Upper lobe of right lung (tissue), 1 donor: ENCODE measurements at regions not wholly inside any gene's neighbourhood (a gene's known extent, or its start where the extent isn't known, plus 50 kb on each side); places are given as distances from the start of the nearest gene placed in this dataset.

Experiments used
- ATAC-seq: fragments of 200-7000 bp; cut with Tn5 transposase; one replicate; pipeline ENCODE4 v1.9.1; 2020; ENCODE audit warnings: mild to moderate bottlenecking, moderate library complexity
- DNase-seq: peaks from one replicate; pipeline ENCODE4 v3.0.0-alpha.2; 2020
- H3K27ac ChIP-seq: fragments of 200-600 bp; one replicate; pipeline ENCODE4 v1.8.0; 2022
- H3K27me3 ChIP-seq: fragments of 200-600 bp; one replicate; pipeline ENCODE4 v1.8.0; 2022; ENCODE audit warnings: mild to moderate bottlenecking
- H3K36me3 ChIP-seq: fragments of 200-600 bp; one replicate; pipeline ENCODE4 v1.8.0; 2022
- H3K4me1 ChIP-seq: fragments of 200-600 bp; one replicate; pipeline ENCODE4 v1.8.0; 2022
- H3K4me3 ChIP-seq: fragments of 200-600 bp; one replicate; pipeline ENCODE4 v1.8.0; 2022; ENCODE audit warnings: mild to moderate bottlenecking
- H3K9me3 ChIP-seq: fragments of 200-600 bp; one replicate; pipeline ENCODE4 v1.8.0; 2022
- intact Hi-C: fragments of 100-400 bp; cut with DNase I; formaldehyde crosslinking; loops from one replicate; pipeline ENCODE4 v1.11.0; 2022
- TF ChIP-seq, protein P1 (sequence below): fragments of 200-600 bp; IDR thresholded peaks from one replicate; pipeline ENCODE4 v1.8.0; 2022; ENCODE audit warnings: antibody characterized with exemption
- donor health status: DM: no; HTN: yes; CAD: no; lungs with severe emphysema.

DNA sequence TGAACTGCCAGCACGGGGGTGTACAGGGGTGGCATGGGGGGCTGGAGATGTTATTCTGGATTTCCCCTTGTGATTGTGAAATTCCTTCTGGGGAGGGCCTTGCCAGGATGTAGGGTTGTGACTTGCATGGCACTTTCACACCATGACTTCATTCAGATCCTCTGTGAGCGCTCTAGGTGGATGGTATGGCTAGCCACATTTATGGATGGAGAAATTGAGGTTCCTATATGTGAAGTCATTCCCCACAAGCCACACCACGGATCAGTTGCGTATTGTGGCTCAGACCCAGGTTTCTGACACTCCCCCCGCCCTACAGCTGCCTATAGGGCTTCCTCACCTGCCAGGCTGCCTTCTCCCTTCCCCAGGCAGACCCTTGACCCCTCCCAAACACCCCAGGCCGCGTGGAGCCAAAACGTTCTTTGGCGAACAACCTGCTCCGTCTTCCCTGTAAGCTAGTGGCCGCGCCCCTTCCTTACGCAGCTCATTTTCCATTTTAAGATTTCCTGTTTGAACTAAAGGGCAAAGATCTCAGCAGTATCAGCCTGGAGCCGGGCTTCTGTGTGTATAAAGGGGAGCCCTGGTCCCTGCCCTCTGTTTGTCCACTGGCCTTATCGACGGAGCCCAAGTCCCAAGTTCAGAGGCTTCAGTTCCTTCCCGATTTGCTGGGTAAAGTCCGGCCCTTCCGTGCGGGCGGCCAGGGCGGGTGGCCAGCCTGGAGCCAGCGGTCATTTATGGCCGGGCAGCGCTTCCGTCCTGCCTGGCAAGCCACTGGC lies 97.8 kb upstream of the KLF4 start:
- Histone ChIP-seq H3K27me3 (no peaks in the 10 kb centered on the region), H3K4me1 (peaks cover 13% of the 10 kb centered on the region), H3K9me3 (no peaks in the 10 kb centered on the region), H3K27ac (peak overlapping the region; percentile 81), H3K4me3 (peak overlapping the region; percentile 21), H3K36me3 (no peaks in the 10 kb centered on the region)
- intact Hi-C loops: no loop called here
- TF ChIP-seq, protein P1, sequence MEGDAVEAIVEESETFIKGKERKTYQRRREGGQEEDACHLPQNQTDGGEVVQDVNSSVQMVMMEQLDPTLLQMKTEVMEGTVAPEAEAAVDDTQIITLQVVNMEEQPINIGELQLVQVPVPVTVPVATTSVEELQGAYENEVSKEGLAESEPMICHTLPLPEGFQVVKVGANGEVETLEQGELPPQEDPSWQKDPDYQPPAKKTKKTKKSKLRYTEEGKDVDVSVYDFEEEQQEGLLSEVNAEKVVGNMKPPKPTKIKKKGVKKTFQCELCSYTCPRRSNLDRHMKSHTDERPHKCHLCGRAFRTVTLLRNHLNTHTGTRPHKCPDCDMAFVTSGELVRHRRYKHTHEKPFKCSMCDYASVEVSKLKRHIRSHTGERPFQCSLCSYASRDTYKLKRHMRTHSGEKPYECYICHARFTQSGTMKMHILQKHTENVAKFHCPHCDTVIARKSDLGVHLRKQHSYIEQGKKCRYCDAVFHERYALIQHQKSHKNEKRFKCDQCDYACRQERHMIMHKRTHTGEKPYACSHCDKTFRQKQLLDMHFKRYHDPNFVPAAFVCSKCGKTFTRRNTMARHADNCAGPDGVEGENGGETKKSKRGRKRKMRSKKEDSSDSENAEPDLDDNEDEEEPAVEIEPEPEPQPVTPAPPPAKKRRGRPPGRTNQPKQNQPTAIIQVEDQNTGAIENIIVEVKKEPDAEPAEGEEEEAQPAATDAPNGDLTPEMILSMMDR: no peak
- DNase-seq: peak; percentile 72
- peak; percentile 85 for ATAC-seq

DNA sequence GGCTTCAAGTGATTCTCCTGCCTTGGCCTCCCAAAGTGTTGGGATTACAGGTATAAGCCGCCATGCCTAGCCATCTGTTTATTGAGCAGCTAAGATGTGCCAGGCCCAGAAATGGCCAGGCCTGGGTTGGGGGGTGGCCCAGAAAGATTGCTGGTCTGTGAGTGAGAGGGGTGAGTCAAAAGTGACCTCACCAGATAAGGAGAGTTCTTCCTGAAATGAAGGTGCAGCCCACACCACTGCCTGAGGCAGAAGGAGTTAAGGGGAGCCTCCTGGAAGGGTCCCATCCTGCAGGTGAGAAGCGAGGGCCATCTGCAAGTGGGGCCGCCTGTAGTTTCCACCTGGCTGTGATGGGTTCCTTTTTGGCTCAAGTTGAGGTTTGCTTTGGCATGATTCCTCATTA lies 96.9 kb upstream of the KLF4 start:
- H3K36me3 ChIP-seq: no peaks in the 10 kb centered on the region
- H3K4me1 ChIP-seq: peaks cover 13% of the 10 kb centered on the region
- no peaks in the 10 kb centered on the region for H3K27me3 ChIP-seq
- H3K4me3 ChIP-seq: no peak overlapping the region
- no peak for DNase-seq
- intact Hi-C loops: no loop called here
- H3K9me3 ChIP-seq: no peaks in the 10 kb centered on the region
- ATAC-seq: no peak
- H3K27ac ChIP-seq: peak overlapping the region; percentile 81
- TF ChIP-seq, protein P1: no peak

DNA sequence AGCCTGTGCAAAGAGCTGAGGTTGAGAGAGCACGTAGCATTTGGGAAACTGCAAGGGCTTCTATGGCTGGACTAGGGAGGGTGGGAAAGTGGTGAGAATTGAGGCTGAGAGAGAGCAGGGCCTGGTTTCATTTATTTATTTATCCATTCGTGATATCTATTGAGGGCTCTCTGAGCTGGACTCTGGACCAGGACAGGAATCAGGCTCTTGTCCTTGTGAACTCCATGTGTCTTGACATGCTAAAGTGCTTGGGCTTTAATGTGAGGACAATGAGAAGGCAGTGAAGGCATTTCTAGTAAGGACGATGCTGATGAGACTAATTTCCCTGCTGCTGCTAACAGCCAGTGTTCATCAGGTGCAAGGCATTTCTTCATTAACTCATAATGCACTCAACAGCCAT lies 95.9 kb upstream of the KLF4 start:
- Histone ChIP-seq H3K36me3 (no peaks in the 10 kb centered on the region), H3K27me3 (no peaks in the 10 kb centered on the region), H3K27ac (no peak overlapping the region), H3K4me3 (no peak overlapping the region), H3K9me3 (no peaks in the 10 kb centered on the region), H3K4me1 (peaks cover 13% of the 10 kb centered on the region)
- intact Hi-C loops: no loop called here
- TF ChIP-seq, protein P1: no peak
- DNase-seq: no peak
- ATAC-seq: no peak

DNA sequence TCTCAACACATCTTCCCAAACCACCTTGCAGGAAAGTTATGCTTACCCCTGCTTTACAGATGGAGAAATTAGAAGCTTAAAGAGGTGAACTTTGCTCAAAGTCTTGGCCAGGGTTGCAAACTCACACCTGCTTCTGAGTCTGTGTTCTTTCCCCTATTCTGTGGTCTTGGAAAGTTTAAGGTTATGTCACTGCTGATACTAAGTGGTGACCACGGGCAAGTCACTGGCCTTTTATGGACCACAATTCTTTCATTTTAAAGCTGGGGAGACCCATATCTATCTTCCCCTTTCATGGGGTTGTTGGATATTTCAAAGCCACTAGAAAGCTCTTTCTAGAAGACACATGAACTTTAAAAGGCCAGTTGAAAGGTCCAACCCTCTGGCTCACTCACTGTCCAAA lies 95.4 kb upstream of the KLF4 start:
- Histone ChIP-seq H3K9me3 (no peaks in the 10 kb centered on the region), H3K36me3 (no peaks in the 10 kb centered on the region), H3K4me1 (peaks cover 13% of the 10 kb centered on the region), H3K27me3 (no peaks in the 10 kb centered on the region), H3K27ac (no peak overlapping the region), H3K4me3 (no peak overlapping the region)
- no peak for ATAC-seq
- DNase-seq: no peak
- TF ChIP-seq, protein P1: no peak
- intact Hi-C loops: no loop called here

DNA sequence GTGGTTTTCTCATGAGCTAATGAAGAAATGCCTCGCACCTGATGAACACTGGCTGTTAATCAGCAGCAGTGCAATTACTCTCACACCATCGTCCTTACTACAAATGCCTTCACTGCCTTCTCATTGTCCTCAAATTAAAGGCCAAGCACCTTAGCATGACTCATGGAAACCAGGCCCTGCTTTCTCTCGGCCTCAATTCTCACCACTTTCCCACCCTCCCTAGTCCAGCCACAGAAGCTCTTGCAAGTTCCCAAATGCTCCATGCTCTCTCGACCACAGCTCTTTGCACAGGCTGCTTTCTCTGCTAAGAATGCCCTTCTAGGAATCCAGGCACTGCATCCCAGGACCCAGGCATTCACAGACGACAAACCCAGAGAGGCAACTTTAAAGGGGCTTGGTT lies 94.6 kb upstream of the KLF4 start:
- Histone ChIP-seq H3K27me3 (no peaks in the 10 kb centered on the region), H3K36me3 (no peaks in the 10 kb centered on the region), H3K4me1 (peaks cover 13% of the 10 kb centered on the region), H3K9me3 (no peaks in the 10 kb centered on the region), H3K4me3 (no peak overlapping the region), H3K27ac (no peak overlapping the region)
- intact Hi-C loops: no loop called here
- TF ChIP-seq, protein P1: no peak
- no peak for ATAC-seq
- no peak for DNase-seq
